ENCODE measurements at regions not wholly inside any gene's neighbourhood (a gene's known extent, or its start where the extent isn't known, plus 50 kb on each side); places are given as distances from the start of the nearest gene placed in this dataset.

DNA sequence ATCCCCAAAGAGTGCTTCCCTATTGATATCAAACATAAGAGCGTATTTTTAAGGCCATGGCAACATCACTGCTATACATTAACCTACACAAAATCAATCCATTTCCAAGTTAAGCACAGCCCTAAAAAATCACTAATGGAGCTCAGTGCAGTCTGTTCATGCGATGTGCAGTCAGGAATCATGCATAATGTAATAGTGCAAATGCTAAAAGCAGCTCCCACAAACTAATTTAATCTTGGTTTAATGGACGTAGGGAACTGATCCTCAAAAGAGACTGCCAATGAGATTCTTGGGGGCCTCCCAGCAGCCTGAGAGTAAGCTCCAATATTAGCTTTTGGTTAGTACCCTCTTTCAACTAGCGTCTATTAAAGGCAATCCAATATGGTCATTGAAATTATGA lies 245.9 kb downstream of the TOX3 start:
- TF ChIP-seq, protein P1, sequence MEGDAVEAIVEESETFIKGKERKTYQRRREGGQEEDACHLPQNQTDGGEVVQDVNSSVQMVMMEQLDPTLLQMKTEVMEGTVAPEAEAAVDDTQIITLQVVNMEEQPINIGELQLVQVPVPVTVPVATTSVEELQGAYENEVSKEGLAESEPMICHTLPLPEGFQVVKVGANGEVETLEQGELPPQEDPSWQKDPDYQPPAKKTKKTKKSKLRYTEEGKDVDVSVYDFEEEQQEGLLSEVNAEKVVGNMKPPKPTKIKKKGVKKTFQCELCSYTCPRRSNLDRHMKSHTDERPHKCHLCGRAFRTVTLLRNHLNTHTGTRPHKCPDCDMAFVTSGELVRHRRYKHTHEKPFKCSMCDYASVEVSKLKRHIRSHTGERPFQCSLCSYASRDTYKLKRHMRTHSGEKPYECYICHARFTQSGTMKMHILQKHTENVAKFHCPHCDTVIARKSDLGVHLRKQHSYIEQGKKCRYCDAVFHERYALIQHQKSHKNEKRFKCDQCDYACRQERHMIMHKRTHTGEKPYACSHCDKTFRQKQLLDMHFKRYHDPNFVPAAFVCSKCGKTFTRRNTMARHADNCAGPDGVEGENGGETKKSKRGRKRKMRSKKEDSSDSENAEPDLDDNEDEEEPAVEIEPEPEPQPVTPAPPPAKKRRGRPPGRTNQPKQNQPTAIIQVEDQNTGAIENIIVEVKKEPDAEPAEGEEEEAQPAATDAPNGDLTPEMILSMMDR (IDR thresholded peaks at IDR 0.05) = no peak
- TF ChIP-seq POLR2A (IDR thresholded peaks at IDR 0.05) = no peak
- no peak for TF ChIP-seq EP300 (IDR thresholded peaks at IDR 0.05; ENCODE audit: low read depth)
- no peak for TF ChIP-seq POLR2AphosphoS5 (IDR thresholded peaks at IDR 0.05)

Measured in transverse colon (tissue), 4 donors.